SK-N-SH treated with all-trans-retinoic acid at 6 μM for 48 hours (cell line): ENCODE measurements at regions not wholly inside any gene's neighbourhood (a gene's known extent, or its start where the extent isn't known, plus 50 kb on each side); places are given as distances from the start of the nearest gene placed in this dataset.

Experiments used
- ATAC-seq: fragments of 200-7000 bp; cut with Tn5 transposase; 3 replicates; pipeline ENCODE4 v1.9.1; 2020; ENCODE audit warnings: mild to moderate bottlenecking, moderate library complexity
- BACH2 ChIP-seq: fragments of 250-450 bp; sonication (Bioruptor Pico); IDR thresholded peaks from 2 replicates; pipeline ENCODE4 v1.9.0; 2021; ENCODE audit warnings: mild to moderate bottlenecking, borderline replicate concordance
- CSDC2 ChIP-seq: fragments of 250-450 bp; sonication (Bioruptor Pico); IDR thresholded peaks from 2 replicates; pipeline ENCODE4 v1.5.0; 2020; ENCODE audit warnings: mild to moderate bottlenecking, moderate library complexity
- ESRRG ChIP-seq: fragments of 250-450 bp; sonication (Bioruptor Pico); IDR thresholded peaks from 2 replicates; pipeline ENCODE4 v1.6.1; 2021; ENCODE audit warnings: mild to moderate bottlenecking
- GLIS3 ChIP-seq: fragments of 250-450 bp; sonication (Bioruptor Pico); IDR thresholded peaks from 2 replicates; pipeline ENCODE4 v1.5.0; 2020; ENCODE audit warnings: mild to moderate bottlenecking, moderate library complexity
- ISL1 ChIP-seq: fragments of 250-450 bp; sonication (Bioruptor Pico); IDR thresholded peaks from 2 replicates; pipeline ENCODE4 v2.1.2; 2022; ENCODE audit warnings: mild to moderate bottlenecking, moderate library complexity
- POU6F1 ChIP-seq: fragments of 250-450 bp; sonication (Bioruptor Pico); IDR thresholded peaks from 2 replicates; pipeline ENCODE4 v1.8.0; 2021; ENCODE audit warnings: low read depth, mild to moderate bottlenecking, moderate library complexity, borderline replicate concordance
- PPARA ChIP-seq: fragments of 250-450 bp; sonication (Bioruptor Pico); IDR thresholded peaks from 2 replicates; pipeline ENCODE4 v1.5.0; 2020; ENCODE audit warnings: mild to moderate bottlenecking, borderline replicate concordance
- RARB ChIP-seq: fragments of 250-450 bp; sonication (Bioruptor Pico); IDR thresholded peaks from 2 replicates; pipeline ENCODE4 v1.8.0; 2021; ENCODE audit warnings: mild to moderate bottlenecking, moderate library complexity
- SNAI2 ChIP-seq: fragments of 250-450 bp; sonication (Bioruptor Pico); IDR thresholded peaks from 2 replicates; pipeline ENCODE4 v1.5.0; 2020; ENCODE audit warnings: mild to moderate bottlenecking, moderate library complexity
- ZC3H10 ChIP-seq: fragments of 250-450 bp; sonication (Bioruptor Pico); IDR thresholded peaks from 2 replicates; pipeline ENCODE4 v1.5.1; 2021; ENCODE audit warnings: mild to moderate bottlenecking, moderate library complexity
- ZFP3 ChIP-seq: fragments of 250-450 bp; sonication (Bioruptor Pico); IDR thresholded peaks from 2 replicates; pipeline ENCODE4 v1.5.0; 2020; ENCODE audit warnings: mild to moderate bottlenecking, moderate library complexity
- ZNF565 ChIP-seq: fragments of 450-650 bp; formaldehyde crosslinking; conservative IDR thresholded peaks from 2 replicates; pipeline ENCODE4 v1.5.0; 2020; ENCODE audit warnings: low read depth, mild to moderate bottlenecking, moderate library complexity
- ZNF70 ChIP-seq: fragments of 450-650 bp; formaldehyde crosslinking; IDR thresholded peaks from 2 replicates; pipeline ENCODE4 v1.5.0; 2020; ENCODE audit warnings: mild to moderate bottlenecking, moderate library complexity
- ZNF8 ChIP-seq: fragments of 450-650 bp; formaldehyde crosslinking; IDR thresholded peaks from 2 replicates; pipeline ENCODE4 v1.5.0; 2020; ENCODE audit warnings: mild to moderate bottlenecking, moderate library complexity
- TF ChIP-seq, protein P1 (sequence below): fragments of 250-450 bp; sonication (Bioruptor Pico); IDR thresholded peaks from 2 replicates; pipeline ENCODE4 v1.5.1; 2021; ENCODE audit warnings: mild to moderate bottlenecking, moderate library complexity
- TF ChIP-seq, protein P2 (sequence below): fragments of 250-450 bp; sonication (Bioruptor Pico); IDR thresholded peaks from 2 replicates; pipeline ENCODE4 v1.5.1; 2020; ENCODE audit warnings: low read depth, mild to moderate bottlenecking, moderate library complexity
- TF ChIP-seq, protein P3 (sequence below): fragments of 250-450 bp; sonication (Bioruptor Pico); IDR thresholded peaks from 2 replicates; pipeline ENCODE4 v1.8.0; 2020; ENCODE audit warnings: mild to moderate bottlenecking, moderate library complexity, borderline replicate concordance

DNA sequence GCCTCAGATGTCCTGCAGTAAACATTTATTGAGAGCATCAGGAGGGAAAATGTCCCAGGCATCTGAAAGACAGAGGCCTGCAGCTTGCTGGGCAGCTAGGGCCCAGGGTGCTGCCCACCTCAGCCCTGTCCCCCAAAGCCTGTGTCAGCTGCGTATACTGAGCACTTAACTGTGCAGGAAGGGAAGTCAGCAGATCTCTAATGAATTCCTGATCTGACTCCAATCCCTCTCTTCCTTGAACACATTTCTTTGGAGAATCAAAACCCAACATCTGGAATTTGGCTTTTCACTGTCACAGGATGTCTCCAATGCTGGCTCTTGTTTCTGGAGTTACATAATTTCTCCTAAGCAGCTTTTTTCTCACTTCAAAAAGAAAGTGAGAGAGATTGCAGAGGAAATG, 364.7 kb upstream of the NFE2L3 start:
- TF ChIP-seq RARB (no peak), BACH2 (CRISPR knock-in tag) (no peak), ZNF70 (no peak), PPARA (CRISPR knock-in tag) (no peak), CSDC2 (CRISPR knock-in tag) (no peak)
- ATAC-seq, result no peak

GRCh38 chr7:25788371-25788770, 363.6 kb upstream of the NFE2L3 start:
- no peak for TF ChIP-seq ZNF565 (CRISPR knock-in tag)
- no peak for TF ChIP-seq CSDC2 (CRISPR knock-in tag)
- no peak for TF ChIP-seq ESRRG
- ATAC-seq, result no peak

- ATAC-seq, result no peak
- TF ChIP-seq GLIS3 (CRISPR knock-in tag) (no peak), ZNF70 (no peak), RARB (no peak)
- TF ChIP-seq, protein P1, sequence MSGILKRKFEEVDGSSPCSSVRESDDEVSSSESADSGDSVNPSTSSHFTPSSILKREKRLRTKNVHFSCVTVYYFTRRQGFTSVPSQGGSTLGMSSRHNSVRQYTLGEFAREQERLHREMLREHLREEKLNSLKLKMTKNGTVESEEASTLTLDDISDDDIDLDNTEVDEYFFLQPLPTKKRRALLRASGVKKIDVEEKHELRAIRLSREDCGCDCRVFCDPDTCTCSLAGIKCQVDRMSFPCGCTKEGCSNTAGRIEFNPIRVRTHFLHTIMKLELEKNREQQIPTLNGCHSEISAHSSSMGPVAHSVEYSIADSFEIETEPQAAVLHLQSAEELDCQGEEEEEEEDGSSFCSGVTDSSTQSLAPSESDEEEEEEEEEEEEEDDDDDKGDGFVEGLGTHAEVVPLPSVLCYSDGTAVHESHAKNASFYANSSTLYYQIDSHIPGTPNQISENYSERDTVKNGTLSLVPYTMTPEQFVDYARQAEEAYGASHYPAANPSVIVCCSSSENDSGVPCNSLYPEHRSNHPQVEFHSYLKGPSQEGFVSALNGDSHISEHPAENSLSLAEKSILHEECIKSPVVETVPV, result no peak
- TF ChIP-seq, all 23 proteins: peak for 0
These were observed 362.9 kb upstream of the NFE2L3 start for GRCh38 chr7:25788961-25789620.

DNA sequence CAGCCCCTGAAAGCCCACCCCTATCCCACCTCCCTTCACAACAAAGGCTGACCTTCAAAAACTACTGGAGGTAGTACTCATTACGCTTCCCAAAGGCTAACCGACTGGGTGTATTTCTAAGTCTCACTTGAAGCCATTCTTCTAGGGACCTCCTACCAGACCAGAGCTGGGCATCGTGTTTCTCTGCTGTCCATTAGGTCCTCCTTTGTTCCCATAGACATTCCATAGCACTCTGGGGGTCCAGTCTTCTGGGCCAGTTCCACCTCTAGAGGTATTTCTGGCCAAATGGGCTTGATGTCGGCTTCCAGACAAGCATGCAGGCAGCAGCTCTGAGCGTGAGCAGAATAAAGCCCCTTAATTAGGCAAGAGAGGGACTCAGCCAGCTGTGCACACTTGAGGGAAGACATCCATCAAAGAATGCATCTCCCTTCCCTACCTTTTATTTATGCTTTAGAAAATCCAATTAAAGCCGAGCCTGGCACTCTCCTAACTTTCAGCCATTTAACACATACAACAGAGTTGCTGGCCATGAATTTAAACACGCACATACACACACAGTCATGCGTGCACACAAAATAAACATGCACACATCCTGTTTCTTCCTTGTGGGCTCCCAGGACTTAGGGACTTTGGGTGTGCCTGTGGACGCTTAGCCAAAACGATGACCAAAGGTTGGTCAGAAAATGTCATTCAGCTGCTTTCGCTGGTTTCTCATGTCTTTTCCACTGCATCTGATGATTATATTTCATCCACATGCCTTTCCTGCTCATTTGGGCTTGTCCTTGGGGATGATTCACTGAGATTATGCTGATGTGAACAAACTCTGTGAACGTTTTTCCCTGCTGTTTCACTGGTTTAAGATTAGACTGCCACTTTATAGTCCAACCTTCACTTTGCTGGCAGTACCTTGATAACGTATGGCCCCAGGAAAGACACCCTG, 362.0 kb upstream of the NFE2L3 start:
- TF ChIP-seq ESRRG, result no peak
- TF ChIP-seq ZFP3, result no peak
- no peak for TF ChIP-seq ZC3H10
- TF ChIP-seq, protein P2, sequence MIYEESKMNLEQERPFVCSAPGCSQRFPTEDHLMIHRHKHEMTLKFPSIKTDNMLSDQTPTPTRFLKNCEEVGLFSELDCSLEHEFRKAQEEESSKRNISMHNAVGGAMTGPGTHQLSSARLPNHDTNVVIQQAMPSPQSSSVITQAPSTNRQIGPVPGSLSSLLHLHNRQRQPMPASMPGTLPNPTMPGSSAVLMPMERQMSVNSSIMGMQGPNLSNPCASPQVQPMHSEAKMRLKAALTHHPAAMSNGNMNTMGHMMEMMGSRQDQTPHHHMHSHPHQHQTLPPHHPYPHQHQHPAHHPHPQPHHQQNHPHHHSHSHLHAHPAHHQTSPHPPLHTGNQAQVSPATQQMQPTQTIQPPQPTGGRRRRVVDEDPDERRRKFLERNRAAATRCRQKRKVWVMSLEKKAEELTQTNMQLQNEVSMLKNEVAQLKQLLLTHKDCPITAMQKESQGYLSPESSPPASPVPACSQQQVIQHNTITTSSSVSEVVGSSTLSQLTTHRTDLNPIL (CRISPR knock-in tag), result no peak
- TF ChIP-seq, protein P1, result no peak
- no peak for ATAC-seq

GRCh38 chr7:25790963-25791362, 361.0 kb upstream of the NFE2L3 start:
- TF ChIP-seq SNAI2 (CRISPR knock-in tag), result no peak
- TF ChIP-seq ESRRG, result no peak
- no peak for TF ChIP-seq ZNF565 (CRISPR knock-in tag)
- TF ChIP-seq, protein P3, sequence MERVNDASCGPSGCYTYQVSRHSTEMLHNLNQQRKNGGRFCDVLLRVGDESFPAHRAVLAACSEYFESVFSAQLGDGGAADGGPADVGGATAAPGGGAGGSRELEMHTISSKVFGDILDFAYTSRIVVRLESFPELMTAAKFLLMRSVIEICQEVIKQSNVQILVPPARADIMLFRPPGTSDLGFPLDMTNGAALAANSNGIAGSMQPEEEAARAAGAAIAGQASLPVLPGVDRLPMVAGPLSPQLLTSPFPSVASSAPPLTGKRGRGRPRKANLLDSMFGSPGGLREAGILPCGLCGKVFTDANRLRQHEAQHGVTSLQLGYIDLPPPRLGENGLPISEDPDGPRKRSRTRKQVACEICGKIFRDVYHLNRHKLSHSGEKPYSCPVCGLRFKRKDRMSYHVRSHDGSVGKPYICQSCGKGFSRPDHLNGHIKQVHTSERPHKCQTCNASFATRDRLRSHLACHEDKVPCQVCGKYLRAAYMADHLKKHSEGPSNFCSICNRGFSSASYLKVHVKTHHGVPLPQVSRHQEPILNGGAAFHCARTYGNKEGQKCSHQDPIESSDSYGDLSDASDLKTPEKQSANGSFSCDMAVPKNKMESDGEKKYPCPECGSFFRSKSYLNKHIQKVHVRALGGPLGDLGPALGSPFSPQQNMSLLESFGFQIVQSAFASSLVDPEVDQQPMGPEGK (CRISPR knock-in tag), result no peak
- TF ChIP-seq POU6F1, result no peak
- no peak for ATAC-seq

DNA sequence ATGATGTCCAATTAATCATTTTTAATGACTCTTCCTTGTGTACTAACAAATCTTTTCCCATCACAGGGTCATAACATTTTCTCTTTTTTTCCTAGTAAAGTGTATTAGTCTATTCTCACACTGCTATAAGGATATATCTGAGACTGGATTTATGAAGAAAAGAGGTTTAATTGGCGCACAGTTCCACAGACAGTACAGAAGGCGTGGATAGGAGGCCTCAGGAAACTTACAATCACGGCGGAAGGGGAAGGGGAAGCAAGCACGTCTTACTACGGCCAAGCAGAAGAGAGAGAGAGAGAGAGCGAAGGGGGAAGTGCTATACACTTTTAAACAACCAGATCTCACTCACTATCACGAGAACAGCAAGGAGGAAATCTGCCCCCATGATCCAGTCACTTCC, 359.4 kb upstream of the NFE2L3 start:
- ATAC-seq, result no peak
- TF ChIP-seq ZFP3 (no peak), ISL1 (CRISPR knock-in tag) (no peak), ZNF565 (CRISPR knock-in tag) (no peak), ZNF8 (CRISPR knock-in tag) (no peak), RARB (no peak)
- TF ChIP-seq, protein P1, result no peak
- TF ChIP-seq, protein P2 (CRISPR knock-in tag), result no peak
